ENCODE measurements at regions not wholly inside any gene's neighbourhood (a gene's known extent, or its start where the extent isn't known, plus 50 kb on each side); places are given as distances from the start of the nearest gene placed in this dataset.

GRCh38 chr10:61336831-61337230, 116.3 kb downstream of the TMEM26 start:
- TF ChIP-seq CTCF (IDR thresholded peaks at IDR 0.05) (no peak), EZH2 (IDR thresholded peaks at IDR 0.05; ENCODE audit: borderline replicate concordance, insufficient read depth, low read depth, low read length, poor library complexity, severe bottlenecking) (no peak)

Measured in B cell (primary cell).